Endothelial cell of umbilical vein (primary cell): ENCODE measurements at regions not wholly inside any gene's neighbourhood (a gene's known extent, or its start where the extent isn't known, plus 50 kb on each side); places are given as distances from the start of the nearest gene placed in this dataset.

Experiments used
- BruUV-seq: library from RNA; stranded (reverse); fragments of 400-500 nt; replicated peaks from 2 replicates; lab custom pipeline; 2021; lab: Mats Ljungman, UMichigan
- CTCF ChIA-PET: fragments of 300-600, 350-600 bp; sonication (Branson Sonifier 250); formaldehyde crosslinking; loops from one replicate; lab custom pipeline; 2021; ENCODE audit warnings: antibody characterized with exemption, inconsistent platforms; lab: Charles Lee
- POLR2A ChIA-PET: fragments of 300-600, 350-600 bp; sonication (Branson Sonifier 250); formaldehyde crosslinking; loops from one replicate; lab custom pipeline; 2021; ENCODE audit warnings: antibody characterized with exemption, inconsistent platforms; lab: Charles Lee
- DNase-seq: peaks from one replicate; pipeline ENCODE4 v3.0.0-alpha.2; 2011; ENCODE audit warnings: low read depth, low spot score
- FAIRE-seq: peaks from 2 replicates; lab custom pipeline; 2011; peaks lifted over from hg19 to GRCh38; lab: Jason Lieb, UNC
- H2AFZ ChIP-seq: 2 replicates; pipeline ENCODE4 v1.6.0; 2012; ENCODE audit warnings: low read depth, low read length, control low read depth, inconsistent platforms
- H3K27ac ChIP-seq: 2 replicates; pipeline ENCODE4 v1.5.1; 2011; ENCODE audit warnings: low read depth, mild to moderate bottlenecking, control low read depth, low read length, moderate library complexity; ENCODE audit not compliant: insufficient read depth
- H3K27me3 ChIP-seq, 2 experiments: 2 replicates each; pipeline versions ENCODE4 v1.6.0 to v1.6.1; 2011; ENCODE audit warnings: low read length in 2 of 2, mixed read lengths in 1 of 2; ENCODE audit not compliant: control insufficient read depth in 2 of 2, insufficient read depth in 2 of 2
- H3K36me3 ChIP-seq, 2 experiments: 2 replicates in 1 of 2; 3 replicates in 1 of 2; pipeline ENCODE4 v1.5.1; 2011; ENCODE audit warnings: low read length in 2 of 2, mild to moderate bottlenecking in 1 of 2, moderate library complexity in 1 of 2; ENCODE audit not compliant: control insufficient read depth in 2 of 2, insufficient read depth in 2 of 2; ENCODE audit errors: extremely low read depth in 1 of 2
- H3K4me1 ChIP-seq: 3 replicates; pipeline ENCODE4 v1.5.1; 2011; ENCODE audit warnings: mild to moderate bottlenecking, low read length; ENCODE audit not compliant: control insufficient read depth, insufficient read depth; ENCODE audit errors: extremely low read depth
- H3K4me2 ChIP-seq: 2 replicates; pipeline ENCODE4 v1.6.1; 2011; ENCODE audit warnings: low read length, control low read depth, mixed read lengths; ENCODE audit not compliant: insufficient read depth
- H3K4me3 ChIP-seq, 3 experiments: fragments of 200-600 bp in 1 of 3; sonication (generic), shearing (Covaris generic) in 1 of 3; replicated peaks in 1 of 3; 2 replicates each; pipeline ENCODE4 v1.5.1; 2011 to 2016; ENCODE audit warnings: control low read depth in 3 of 3, low read length in 3 of 3, mild to moderate bottlenecking in 2 of 3, inconsistent platforms in 1 of 3, low read depth in 1 of 3, moderate library complexity in 1 of 3; ENCODE audit not compliant: insufficient read depth in 1 of 3
- H3K79me2 ChIP-seq: 2 replicates; pipeline ENCODE4 v1.6.0; 2012; ENCODE audit warnings: low read length, inconsistent platforms; ENCODE audit not compliant: control insufficient read depth, insufficient read depth
- H3K9ac ChIP-seq: replicated peaks from 2 replicates; pipeline ENCODE3; 2011; ENCODE audit warnings: low read length, control low read depth; ENCODE audit not compliant: insufficient read depth; ENCODE audit errors: extremely low read depth
- H3K9me1 ChIP-seq: replicated peaks from 3 replicates; pipeline ENCODE4 v1.6.0; 2011; ENCODE audit warnings: mild to moderate bottlenecking, low read length; ENCODE audit not compliant: control insufficient read depth, insufficient read depth; ENCODE audit errors: extremely low read depth
- H3K9me3 ChIP-seq: replicated peaks from 2 replicates; pipeline ENCODE4 v1.5.1; 2012; ENCODE audit warnings: low read length, inconsistent platforms; ENCODE audit not compliant: control insufficient read depth, insufficient read depth
- H4K20me1 ChIP-seq: replicated peaks from 2 replicates; pipeline ENCODE3; 2011; ENCODE audit warnings: mild to moderate bottlenecking, low read length; ENCODE audit not compliant: control insufficient read depth, insufficient read depth; ENCODE audit errors: extremely low read depth
- CTCF ChIP-seq, 2 donors: IDR thresholded peaks; 1 replicate in 1 of 2; 2 replicates in 1 of 2; pipeline ENCODE4 v1.5.1; 2011; ENCODE audit warnings: low read length in 2 of 2, mild to moderate bottlenecking in 2 of 2, moderate library complexity in 2 of 2, control low read depth in 1 of 2, inconsistent platforms in 1 of 2, low read depth in 1 of 2; ENCODE audit not compliant: insufficient read depth in 1 of 2; ENCODE audit errors: extremely low read depth in 1 of 2
- EZH2 ChIP-seq: IDR thresholded peaks from 2 replicates; pipeline ENCODE4 v1.6.1; 2012; ENCODE audit warnings: borderline replicate concordance, low read depth, mild to moderate bottlenecking, moderate library complexity, low read length, inconsistent platforms; ENCODE audit not compliant: severe bottlenecking
- FOS ChIP-seq: IDR thresholded peaks from 2 replicates; pipeline ENCODE4 v1.6.1; 2011; ENCODE audit warnings: mild to moderate bottlenecking, low read length, moderate library complexity, borderline replicate concordance; ENCODE audit not compliant: insufficient read depth
- GATA2 ChIP-seq: IDR thresholded peaks from 2 replicates; pipeline ENCODE4 v1.7.0; 2011; ENCODE audit warnings: low read depth, mild to moderate bottlenecking, moderate library complexity, mixed read lengths, low read length; ENCODE audit not compliant: insufficient read length, insufficient read depth
- JUN ChIP-seq: IDR thresholded peaks from 2 replicates; pipeline ENCODE4 v1.6.1; 2011; ENCODE audit warnings: borderline replicate concordance, low read depth; ENCODE audit not compliant: insufficient read length, insufficient read depth
- MYC ChIP-seq: IDR thresholded peaks from one replicate; pipeline ENCODE4 v1.6.1; 2011; ENCODE audit warnings: mild to moderate bottlenecking, low read depth, low read length
- POLR2A ChIP-seq: IDR thresholded peaks from 2 replicates; pipeline ENCODE4 v1.6.1; 2012; ENCODE audit warnings: low read depth, mild to moderate bottlenecking, control low read depth, low read length
- POLR2AphosphoS5 ChIP-seq: IDR thresholded peaks from 2 replicates; pipeline ENCODE4 v1.6.1; 2012; ENCODE audit warnings: low read depth, mild to moderate bottlenecking, control low read depth, low read length, moderate library complexity; ENCODE audit not compliant: insufficient read depth
- dilution Hi-C: fragments of 300-500 bp; cut with MboI; formaldehyde crosslinking; loops from one replicate; pipeline ENCODE4 v1.15.0; 2019; ENCODE audit warnings: low sequenced_read_pairs; ENCODE audit not compliant: extremely low pct_ligation_motif_present
- intact Hi-C: fragments of 100-400 bp; cut with micrococcal nuclease; formaldehyde crosslinking; loops from one replicate; pipeline ENCODE4 v1.10.0; 2022
- TF ChIP-seq, protein P1 (sequence below): IDR thresholded peaks from 2 replicates; pipeline ENCODE4 v1.6.1; 2011; ENCODE audit not compliant: insufficient read depth, insufficient read length

- H2AFZ ChIP-seq = no peak overlapping the region
- FAIRE-seq (no peak), DNase-seq (no peak)
- H3K36me3 ChIP-seq = no peaks in the 10 kb centered on the region
- H3K4me1 ChIP-seq = no peaks in the 10 kb centered on the region
- intact Hi-C loops = no loop called here
- no peaks in the 10 kb centered on the region for H3K9me3 ChIP-seq
- POLR2A ChIA-PET = no interaction called here
- H3K79me2 ChIP-seq = no peaks in the 10 kb centered on the region
- TF ChIP-seq POLR2AphosphoS5 = no peak
- no peak for TF ChIP-seq EZH2
- TF ChIP-seq, protein P1, sequence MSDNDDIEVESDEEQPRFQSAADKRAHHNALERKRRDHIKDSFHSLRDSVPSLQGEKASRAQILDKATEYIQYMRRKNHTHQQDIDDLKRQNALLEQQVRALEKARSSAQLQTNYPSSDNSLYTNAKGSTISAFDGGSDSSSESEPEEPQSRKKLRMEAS = no peak
- TF ChIP-seq JUN = no peak
- no peak for TF ChIP-seq MYC
- TF ChIP-seq CTCF (IDR thresholded peaks at IDR 0.05; ENCODE audit: extremely low read depth in 1 of 2, insufficient read depth in 1 of 2, low read depth in 1 of 2, low read length in 2 of 2) = no peak
- no peak for TF ChIP-seq POLR2A
- no peak for TF ChIP-seq GATA2
- TF ChIP-seq FOS = no peak
- no peak overlapping the region for H3K4me3 ChIP-seq
- H3K9ac ChIP-seq = no peak overlapping the region
- H3K27me3 ChIP-seq = no peaks in the 10 kb centered on the region
- no peak overlapping the region for H3K27ac ChIP-seq
- H3K9me1 ChIP-seq = no peaks in the 10 kb centered on the region
- CTCF ChIA-PET = no interaction called here
- H4K20me1 ChIP-seq = no peaks in the 10 kb centered on the region
- dilution Hi-C loops = no loop called here
- no peak overlapping the region for H3K4me2 ChIP-seq
- no TSS peak for BruUV-seq
Measured at GRCh38 chr7:81873559-81873958, 103.7 kb upstream of the HGF start.
